Mesenteric fat pad (tissue), 1 donor: ENCODE measurements at regions not wholly inside any gene's neighbourhood (a gene's known extent, or its start where the extent isn't known, plus 50 kb on each side); places are given as distances from the start of the nearest gene placed in this dataset.
"Not testable (repeated sequence)": the region's sequence is repeated elsewhere in the genome, so short reads cannot be mapped to it uniquely, and the experiment has no call there.

Source experiments
- DNase-seq: peaks from one replicate; pipeline ENCODE4 v3.0.0-alpha.2; 2020; ENCODE audit warnings: low spot score
- donor health status: DM: yes; HTN: yes; CAD: no.

DNA sequence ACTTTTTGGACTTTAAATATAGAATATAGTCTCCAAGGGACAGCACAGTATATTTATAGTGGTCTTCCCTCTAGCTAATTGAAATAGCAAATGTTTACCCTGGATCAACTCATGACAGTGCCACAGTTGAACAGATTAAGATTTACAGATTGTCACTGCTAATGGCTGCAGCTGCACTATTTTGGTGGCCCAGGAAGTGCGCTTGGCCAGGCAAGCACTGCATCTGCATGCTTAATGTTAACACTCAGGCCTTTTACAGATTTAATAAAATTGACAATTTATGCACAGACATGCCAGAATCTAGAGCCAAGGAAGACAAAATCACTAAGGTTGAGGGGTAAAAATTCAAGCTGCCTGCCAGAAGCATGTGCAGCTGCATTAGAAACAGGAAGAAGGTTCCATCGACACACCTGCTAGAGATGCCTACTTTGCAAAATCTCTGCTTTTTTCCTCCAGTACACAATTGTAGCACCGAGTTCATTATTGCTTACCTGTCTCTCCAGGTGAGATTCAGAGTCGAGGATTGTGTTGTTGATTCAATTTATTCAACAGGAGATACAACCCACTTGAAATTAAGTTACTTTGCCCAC is 1042.3 kb upstream of the NRXN1 start:
- no peak for DNase-seq

DNA sequence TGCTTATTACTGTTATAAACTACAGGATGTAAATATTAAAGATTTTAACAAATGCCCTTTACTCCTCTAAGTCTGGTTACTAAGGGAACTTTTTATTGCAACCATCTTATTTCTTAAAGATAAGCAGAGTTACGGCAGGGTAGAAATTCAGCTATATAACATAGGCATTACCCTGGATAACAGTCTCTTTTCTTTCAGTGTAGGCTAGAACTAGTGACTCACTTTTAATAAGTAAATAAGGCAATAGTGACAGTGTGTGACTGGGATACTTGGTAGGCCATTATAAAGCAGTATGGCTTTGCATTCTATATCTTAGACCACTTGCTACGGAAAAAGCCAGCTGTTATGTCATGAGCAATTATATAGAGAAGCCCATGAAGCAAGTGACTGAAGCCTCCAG is 1041.0 kb upstream of the NRXN1 start:
- DNase-seq, result no peak

DNA sequence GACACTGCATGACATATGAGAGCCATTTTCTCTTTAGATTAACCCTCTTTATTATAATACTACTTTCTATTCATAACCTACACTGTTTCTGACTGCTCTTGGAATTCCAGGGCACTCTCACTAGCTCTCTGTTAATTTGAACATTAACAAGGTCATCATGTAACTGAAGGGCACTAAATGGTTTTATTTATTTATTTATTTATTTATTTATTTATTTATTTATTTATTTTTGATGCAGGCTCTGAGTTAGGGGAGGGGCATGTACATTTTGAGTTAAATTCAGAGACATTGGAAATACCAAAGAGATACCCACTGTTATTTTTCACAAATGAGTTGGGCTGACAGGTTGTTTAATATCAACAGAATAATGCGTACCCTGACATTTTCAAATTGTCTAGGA is 1038.7 kb upstream of the NRXN1 start:
- no peak for DNase-seq

DNA sequence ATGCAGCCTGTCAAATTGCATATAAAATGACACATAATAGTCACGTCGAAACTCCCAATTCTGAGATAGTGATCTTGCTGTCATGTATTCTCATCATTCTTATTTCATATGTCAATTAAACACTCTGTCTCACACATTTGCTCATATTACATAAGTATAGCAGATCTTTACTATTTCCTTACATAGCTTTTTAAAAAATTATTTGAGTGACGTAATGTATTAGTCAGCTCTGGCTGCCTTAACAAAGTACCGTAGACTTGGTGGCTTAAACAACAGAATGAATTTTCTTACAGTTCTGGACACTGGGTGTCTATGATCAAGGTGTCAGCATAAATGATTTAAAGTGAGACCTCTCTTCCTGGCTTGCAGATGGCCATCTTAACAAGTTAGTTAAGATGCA is 1032.3 kb upstream of the NRXN1 start:
- DNase-seq, result no peak

DNA sequence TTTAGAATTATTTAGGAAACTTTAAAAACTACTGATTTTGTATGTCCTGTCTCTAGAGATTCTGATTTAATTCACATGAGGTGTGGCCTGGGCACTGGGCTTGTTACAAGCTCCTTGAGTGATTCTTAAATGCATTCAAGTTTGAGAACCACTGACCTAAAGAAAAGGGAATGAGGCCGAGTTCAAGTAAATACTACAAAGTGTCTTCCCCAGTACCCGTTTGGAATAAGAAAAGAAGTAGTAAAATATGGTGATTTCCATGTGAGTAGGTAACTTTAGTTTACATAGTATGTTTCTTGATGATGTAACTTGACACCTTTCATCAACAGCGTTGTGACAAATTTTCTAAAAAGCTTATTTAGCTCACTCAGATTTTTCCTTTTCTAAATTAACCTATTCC is 1022.9 kb upstream of the NRXN1 start:
- DNase-seq, result no peak

DNA sequence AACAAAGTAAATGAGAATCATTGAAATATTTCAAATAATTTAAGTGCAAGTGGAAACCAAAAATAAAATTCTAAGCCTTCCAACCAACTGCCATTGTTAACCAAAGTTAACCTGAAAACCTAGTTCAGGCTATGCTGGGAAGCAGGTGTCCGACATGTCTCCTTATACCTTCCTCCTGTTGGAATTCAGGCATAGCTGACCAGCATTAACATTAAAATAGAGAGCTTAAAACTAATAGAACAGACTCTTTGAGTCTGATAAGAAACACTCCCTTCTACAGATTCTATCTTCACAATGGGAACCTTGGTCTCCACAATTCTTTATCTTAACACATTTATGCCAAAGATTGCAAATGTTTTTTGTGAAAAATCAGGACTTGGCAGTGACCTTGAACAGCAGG is 1004.9 kb upstream of the NRXN1 start:
- DNase-seq, result no peak

DNA sequence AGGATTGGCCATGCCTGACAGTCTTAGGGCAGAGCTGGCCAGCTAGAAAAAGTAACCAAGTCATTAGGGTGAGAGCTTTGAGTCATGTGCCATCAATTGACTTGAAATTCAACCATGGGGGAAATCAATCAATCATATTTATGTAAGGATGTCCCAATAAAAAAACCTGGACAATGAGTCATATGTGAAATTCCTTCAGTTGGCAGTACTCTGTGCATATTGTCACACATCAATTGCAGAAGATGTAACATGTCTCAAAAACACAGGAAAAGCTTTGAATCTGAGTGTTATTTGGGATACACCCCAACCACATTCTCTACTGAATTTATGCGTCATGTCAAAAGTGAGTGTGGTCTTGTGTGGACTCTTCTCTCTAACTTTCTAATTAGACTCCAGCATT is 1004.1 kb upstream of the NRXN1 start:
- no peak for DNase-seq

DNA sequence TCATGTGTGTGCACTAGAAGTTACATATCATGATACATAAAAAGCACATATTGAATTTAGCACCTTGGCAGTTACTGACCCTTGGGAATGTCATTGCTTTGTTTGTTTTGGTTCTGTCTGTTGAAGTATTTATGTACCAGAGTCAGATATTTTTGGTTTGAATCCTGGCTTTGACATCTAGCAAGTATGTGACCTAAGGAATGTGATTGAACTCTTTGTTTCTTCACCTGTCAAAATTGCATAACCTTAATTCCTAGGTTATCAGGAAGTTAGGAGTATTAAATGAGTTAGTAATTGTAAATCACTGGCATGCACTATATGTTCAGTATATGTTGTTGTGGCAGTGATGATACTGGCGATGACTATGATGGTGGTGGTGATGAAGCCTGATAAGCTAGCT is 1003.5 kb upstream of the NRXN1 start:
- no peak for DNase-seq

DNA sequence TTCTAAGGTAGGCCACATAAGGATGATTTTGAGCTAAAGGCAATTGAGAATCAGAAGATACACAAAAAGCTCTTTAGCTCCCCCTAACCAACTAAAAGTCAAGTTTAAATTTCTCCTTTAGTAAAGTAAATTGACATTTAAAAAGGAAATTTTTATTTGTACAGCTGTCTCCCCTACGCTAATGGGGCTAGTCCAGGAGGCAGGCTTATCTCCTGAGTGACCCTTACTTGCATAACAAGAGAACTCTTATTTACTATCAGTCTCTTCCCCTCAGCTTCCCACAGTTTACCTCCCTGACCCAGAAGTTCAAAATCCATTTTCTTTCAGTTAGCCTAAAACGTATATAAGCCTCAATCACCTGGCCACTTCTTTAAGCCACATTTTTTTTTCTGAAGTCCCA is 1002.8 kb upstream of the NRXN1 start:
- no peak for DNase-seq

DNA sequence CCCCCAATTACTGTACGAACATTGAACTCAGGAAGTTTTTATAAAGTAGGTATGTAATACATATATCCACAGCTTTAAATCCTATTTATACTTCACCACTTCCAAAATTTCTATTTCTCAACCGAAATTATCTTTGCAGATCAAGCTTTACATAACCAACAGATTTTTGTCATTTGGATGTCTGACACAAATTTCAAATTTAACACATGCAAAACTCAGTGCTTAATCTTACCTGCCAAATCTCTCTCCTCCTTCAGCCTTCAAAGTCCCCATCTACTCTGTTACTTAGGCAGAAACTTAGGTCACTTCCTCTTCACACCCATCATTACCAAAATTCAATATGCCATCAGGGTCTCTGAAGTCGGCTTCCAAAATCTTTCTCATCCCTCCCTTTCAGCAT is 990.1 kb upstream of the NRXN1 start:
- DNase-seq, result no peak

DNA sequence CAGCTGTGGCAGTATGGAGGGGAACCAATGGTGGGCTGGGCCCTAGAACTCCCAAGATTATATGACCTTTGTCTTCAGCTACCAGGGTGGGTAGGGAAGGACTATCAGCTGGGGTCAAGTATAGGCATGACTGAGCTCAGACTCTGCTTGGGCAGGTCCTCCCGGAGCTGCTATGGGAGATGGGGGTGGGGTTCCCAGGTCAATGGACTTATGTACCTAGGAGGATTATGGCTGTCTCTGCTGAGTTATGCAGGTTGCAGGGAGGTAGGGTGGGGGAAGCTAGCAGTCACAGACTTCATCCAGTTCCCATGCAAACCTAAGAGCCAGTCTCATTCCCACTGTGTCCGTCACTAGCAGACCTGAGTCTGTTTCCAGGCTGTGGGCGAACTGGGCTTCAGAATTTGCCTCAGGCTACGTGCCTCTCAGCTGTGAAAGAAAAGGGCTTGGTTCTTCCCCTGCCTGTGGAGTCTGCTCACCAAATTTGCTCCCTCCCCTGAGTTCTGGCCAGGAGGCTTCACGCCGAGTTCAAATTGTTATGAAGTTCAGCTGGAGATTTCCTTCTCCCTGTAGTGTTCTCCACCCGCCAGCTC is 985.8 kb upstream of the NRXN1 start:
- no peak for DNase-seq

DNA sequence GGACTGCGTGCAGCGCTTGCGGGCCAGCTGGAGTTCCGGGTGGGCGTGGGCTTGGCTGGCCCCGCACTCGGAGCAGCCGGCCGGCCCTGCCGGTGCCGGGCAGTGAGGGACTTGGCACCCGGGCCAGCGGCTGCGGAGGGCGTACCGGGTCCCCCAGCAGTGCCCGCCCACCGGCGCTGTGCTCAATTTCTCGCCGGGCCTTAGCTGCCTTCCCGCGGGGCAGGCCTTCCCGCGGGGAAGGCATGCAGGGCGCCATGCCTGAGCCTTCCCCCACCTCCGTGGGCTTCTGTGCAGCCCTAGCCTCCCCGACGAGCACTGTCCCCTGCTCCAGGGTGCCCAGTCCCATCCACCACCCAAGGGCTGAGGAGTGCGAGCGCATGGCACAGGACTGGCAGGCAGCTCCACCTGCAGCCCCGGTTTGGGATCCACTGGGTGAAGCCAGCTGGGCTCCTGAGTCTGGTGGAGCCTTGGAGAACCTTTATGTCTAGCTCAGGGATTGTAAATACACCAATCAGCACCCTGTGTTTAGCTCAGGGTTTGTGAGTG is 975.0 kb upstream of the NRXN1 start:
- DNase-seq, result not testable (repeated sequence)

DNA sequence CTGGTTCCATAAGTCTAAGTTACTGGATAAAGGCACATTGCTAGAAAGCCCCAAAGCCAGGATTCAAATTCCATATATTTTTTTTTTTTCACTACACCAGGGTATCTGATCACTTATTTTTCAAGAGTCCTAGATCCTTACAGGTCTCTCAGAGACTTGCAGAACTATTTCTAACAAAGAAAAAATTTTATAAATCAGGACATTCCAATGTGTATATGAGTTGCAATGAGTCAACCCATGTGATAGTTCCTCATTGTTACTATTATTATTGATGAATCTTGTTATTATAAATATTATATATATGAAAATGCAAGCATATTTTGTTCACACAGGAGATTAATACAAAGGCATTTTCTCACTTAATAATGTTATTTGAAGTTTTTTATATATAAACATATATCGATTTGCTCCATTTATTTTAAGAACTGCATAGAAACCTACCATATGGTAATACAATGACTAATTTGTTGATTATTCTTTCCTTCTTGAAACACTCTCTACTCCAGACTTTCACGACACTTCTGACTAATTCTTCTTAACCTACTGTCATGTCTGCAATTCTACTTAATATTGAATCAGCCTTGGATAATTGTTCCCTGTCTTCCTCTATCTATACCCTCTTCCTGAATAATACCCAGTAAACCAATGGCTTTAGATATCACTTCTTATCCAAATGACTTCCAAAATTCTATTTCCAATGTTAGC is 968.4 kb upstream of the NRXN1 start:
- DNase-seq, result no peak

DNA sequence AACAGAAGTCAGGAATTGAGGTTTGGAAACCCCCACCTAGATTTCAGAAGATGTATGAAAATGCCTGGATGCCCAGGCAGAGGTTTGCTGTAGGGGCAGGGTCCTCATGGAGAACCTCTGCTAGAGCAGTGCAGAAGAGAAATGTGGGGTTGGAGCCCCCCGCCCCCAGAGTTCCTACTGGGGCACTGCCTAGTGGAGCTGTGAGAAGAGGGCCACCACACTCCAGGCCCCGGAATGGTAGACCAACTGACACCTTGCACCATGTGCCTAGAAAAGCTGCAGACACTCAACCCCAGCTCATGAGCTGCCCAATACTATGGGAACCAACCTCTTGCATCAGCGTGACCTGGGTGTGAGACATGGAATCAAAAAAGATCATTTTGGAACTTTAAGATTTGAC is 967.0 kb upstream of the NRXN1 start:
- DNase-seq, result no peak

DNA sequence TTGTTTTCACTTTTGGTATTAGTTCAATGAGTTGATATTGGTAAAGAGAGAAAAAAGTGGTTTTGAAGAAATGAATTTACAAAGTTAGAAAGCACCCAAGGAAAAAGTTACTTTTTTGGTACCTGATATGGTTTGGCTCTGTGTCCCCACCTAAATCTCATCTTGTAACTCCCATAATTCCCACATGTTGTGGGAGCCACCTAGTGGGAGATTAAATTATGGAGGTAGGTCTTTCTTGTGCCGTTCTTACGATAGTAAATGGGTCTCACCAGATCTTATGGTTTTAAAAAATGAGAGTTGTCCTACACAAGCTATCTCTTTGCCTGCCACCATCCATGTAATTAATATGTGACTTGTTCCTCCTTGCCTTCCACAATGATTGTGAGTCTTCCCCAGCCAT is 965.6 kb upstream of the NRXN1 start:
- no peak for DNase-seq

DNA sequence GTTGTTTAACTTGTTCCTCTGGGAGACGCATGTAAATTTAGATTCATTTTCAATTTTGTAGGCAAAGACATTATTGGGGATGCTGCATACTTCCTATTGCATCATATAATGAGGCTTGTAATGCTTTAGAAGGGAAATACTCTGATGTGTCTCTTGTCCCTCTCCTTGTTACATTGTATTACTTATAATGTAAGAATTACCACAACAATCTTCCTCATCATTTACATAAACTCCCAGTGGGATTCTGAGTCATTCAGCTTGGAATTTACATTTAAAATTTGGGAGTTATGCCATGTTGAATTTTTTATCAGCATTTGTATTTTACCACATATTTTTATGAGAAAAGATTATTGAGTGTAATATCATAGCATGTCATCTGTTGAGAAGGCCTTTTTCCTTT is 963.4 kb upstream of the NRXN1 start:
- no peak for DNase-seq

DNA sequence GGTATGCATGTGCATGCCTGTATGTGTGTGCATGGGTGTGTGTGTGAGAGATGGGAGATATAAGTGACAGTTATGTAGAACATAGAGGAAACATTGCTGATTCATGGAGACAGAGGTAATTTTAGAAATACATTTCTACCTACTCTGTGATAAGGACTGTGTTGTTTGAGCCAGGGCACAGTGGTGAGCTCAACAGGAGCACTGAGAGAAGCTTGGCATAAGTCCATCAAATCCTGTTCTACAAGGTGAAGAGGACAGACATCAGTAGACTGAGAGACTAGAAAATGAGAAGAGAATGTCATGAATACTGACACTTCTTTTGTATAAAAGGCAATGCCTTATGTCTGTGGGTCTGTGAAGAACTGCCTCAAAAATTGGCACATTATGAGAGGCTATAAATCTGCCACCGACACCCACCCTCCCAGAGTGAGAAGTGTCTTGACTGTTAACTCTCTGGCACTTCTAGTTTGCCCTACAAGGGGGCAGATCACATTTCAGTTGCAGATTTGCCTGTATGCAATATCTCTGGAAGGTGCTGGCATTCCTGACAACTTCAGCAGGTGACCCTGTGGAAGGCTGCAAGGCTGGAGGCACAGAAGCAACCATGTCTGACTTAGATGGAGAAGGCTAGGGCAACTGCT is 962.3 kb upstream of the NRXN1 start:
- no peak for DNase-seq

DNA sequence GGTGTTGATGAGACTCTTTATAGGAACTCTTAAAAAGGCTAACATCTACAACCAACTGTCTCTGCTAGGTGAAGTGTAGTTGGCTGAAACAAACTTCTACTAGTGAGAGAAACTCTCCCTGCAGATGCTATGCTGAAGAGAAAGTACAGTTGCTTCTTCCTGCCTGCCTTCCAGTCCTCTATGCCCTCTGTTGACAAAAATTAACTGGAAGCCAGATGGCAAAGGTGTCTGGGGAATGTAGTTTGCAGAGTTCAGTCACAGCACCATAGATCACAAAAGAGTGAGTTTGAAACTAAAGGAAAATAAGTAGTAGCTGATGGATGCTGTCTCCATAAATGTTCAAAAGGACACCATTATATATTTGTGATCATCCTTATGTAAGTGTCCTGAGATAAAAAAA is 958.8 kb upstream of the NRXN1 start:
- no peak for DNase-seq

DNA sequence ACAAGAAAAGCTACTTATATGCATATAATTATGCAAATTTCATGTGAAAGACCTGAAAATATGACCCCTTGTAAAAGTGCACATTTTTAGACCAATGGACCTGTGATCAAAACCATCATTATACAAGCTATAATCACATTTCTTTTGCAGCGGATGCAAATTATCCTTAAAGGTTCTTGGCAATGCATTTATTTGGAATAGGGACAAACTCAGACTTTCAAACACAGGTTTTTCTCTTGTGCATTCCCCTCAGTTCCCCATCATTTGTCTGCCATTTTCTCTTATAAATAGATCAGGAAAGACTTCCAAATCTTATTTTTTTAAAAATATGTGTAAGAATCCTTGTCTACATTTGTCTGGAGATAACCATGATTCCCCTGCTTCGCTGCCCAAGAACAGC is 954.2 kb upstream of the NRXN1 start:
- DNase-seq, result no peak

DNA sequence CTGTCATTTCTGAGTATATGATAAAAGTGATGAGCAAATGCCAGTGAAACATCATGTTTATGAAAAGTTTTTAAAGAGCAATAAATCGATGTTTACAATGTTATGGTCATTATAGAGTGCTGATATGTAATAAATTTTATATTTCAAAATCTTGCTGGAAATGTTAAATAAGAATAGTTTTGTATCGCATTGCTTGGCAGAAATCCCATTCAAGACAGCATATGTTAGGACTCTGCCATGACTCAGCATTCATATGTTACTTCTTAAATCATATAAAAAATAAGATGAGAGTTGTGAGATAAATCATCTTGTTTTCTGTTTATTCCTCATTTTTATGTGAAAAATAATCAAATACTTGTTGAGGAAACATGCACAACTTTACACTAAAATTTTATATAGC is 949.9 kb upstream of the NRXN1 start:
- no peak for DNase-seq

DNA sequence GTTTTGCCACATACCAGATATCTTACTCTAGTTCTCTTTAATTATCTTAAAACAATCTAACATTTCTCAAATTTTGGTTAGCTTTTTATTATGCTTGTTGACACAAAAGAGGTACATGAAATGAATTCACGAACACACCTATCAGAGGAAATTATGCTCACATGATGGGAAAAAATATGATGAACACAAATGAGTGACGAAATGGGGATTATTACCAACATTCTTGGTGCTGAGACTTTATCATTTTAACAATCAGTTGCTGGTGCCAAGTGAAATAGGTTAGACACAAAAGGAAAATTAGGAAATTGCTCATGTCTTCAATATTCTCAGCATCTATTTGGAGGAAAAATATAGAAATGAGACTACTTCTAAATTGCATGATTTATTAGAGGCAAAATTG is 944.7 kb upstream of the NRXN1 start:
- DNase-seq, result no peak

DNA sequence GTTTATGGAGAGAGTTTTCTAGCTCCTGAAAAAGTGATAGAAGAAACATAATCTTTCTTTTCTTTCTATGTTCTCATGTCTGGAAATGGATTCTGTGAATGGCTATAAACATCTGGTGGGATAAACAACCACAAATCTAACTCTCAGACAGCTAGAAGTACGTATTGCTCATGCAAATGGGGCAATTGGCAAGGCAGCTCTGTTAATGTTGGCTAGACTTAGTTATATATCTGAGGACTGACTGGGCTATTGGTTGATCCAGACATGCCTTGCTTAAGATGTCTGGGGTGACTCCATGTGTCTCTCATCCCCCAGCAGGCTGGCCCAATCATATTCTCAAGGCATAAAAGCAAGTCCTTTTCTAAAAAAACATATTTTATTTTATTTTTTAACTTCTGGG is 939.2 kb upstream of the NRXN1 start:
- no peak for DNase-seq
